ENCODE measurements at regions not wholly inside any gene's neighbourhood (a gene's known extent, or its start where the extent isn't known, plus 50 kb on each side); places are given as distances from the start of the nearest gene placed in this dataset.
"Not testable (repeated sequence)": the region's sequence is repeated elsewhere in the genome, so short reads cannot be mapped to it uniquely, and the experiment has no call there.

- no peak overlapping the region for H3K9ac ChIP-seq (ENCODE audit: low read depth in 1 of 2, low read length in 2 of 2)
- H3K9me3 ChIP-seq (ENCODE audit: control insufficient read depth in 1 of 2, low read length in 2 of 2) = no peaks in the 10 kb centered on the region
- no peak overlapping the region for H3K27ac ChIP-seq (ENCODE audit: low read depth, low read length)
- H3K36me3 ChIP-seq (ENCODE audit: control insufficient read depth in 1 of 2, insufficient read depth in 2 of 2, low read length in 2 of 2) = no peaks in the 10 kb centered on the region
- no peak overlapping the region for H3K4me3 ChIP-seq (ENCODE audit: low read depth in 1 of 2, low read length in 2 of 2)
- no peaks in the 10 kb centered on the region for H3K27me3 ChIP-seq (ENCODE audit: control insufficient read depth in 1 of 2, insufficient read depth in 2 of 2, low read length in 2 of 2)
- peaks cover 0 to 9% of the 10 kb centered on the region in 2 donors for H3K4me1 ChIP-seq (ENCODE audit: control insufficient read depth in 1 of 2, insufficient read depth in 2 of 2, low read length in 2 of 2)
Measured at GRCh38 chr2:207337234-207338219, 171.8 kb upstream of the KLF7 start.

GRCh38 chr2:207338220-207338607 lies 172.5 kb upstream of the KLF7 start:
- H3K36me3 ChIP-seq (ENCODE audit: control insufficient read depth in 1 of 2, insufficient read depth in 2 of 2, low read length in 2 of 2) = no peaks in the 10 kb centered on the region
- H3K9ac ChIP-seq (ENCODE audit: low read depth in 1 of 2, low read length in 2 of 2) = no peak overlapping the region
- H3K4me1 ChIP-seq (ENCODE audit: control insufficient read depth in 1 of 2, insufficient read depth in 2 of 2, low read length in 2 of 2) = peaks cover 0 to 9% of the 10 kb centered on the region in 2 donors
- H3K27ac ChIP-seq (ENCODE audit: low read depth, low read length) = no peak overlapping the region
- no peaks in the 10 kb centered on the region for H3K27me3 ChIP-seq (ENCODE audit: control insufficient read depth in 1 of 2, insufficient read depth in 2 of 2, low read length in 2 of 2)
- no peak overlapping the region for H3K4me3 ChIP-seq (ENCODE audit: low read depth in 1 of 2, low read length in 2 of 2)
- no peaks in the 10 kb centered on the region for H3K9me3 ChIP-seq (ENCODE audit: control insufficient read depth in 1 of 2, low read length in 2 of 2)

GRCh38 chr2:207338610-207339009 lies 172.9 kb upstream of the KLF7 start:
- Histone ChIP-seq H3K4me3 (ENCODE audit: low read depth in 1 of 2, low read length in 2 of 2) (no peak overlapping the region), H3K36me3 (ENCODE audit: control insufficient read depth in 1 of 2, insufficient read depth in 2 of 2, low read length in 2 of 2) (no peaks in the 10 kb centered on the region), H3K27ac (ENCODE audit: low read depth, low read length) (no peak overlapping the region), H3K9ac (ENCODE audit: low read depth in 1 of 2, low read length in 2 of 2) (no peak overlapping the region), H3K9me3 (ENCODE audit: control insufficient read depth in 1 of 2, low read length in 2 of 2) (no peaks in the 10 kb centered on the region), H3K4me1 (ENCODE audit: control insufficient read depth in 1 of 2, insufficient read depth in 2 of 2, low read length in 2 of 2) (peaks cover 0 to 9% of the 10 kb centered on the region in 2 donors), H3K27me3 (ENCODE audit: control insufficient read depth in 1 of 2, insufficient read depth in 2 of 2, low read length in 2 of 2) (no peaks in the 10 kb centered on the region)

- no peaks in the 10 kb centered on the region for H3K9me3 ChIP-seq (ENCODE audit: control insufficient read depth in 1 of 2, low read length in 2 of 2)
- H3K27me3 ChIP-seq (ENCODE audit: control insufficient read depth in 1 of 2, insufficient read depth in 2 of 2, low read length in 2 of 2) = no peaks in the 10 kb centered on the region
- no peaks in the 10 kb centered on the region for H3K36me3 ChIP-seq (ENCODE audit: control insufficient read depth in 1 of 2, insufficient read depth in 2 of 2, low read length in 2 of 2)
- no peak overlapping the region for H3K9ac ChIP-seq (ENCODE audit: low read depth in 1 of 2, low read length in 2 of 2)
- no peaks in the 10 kb centered on the region for H3K4me1 ChIP-seq (ENCODE audit: control insufficient read depth in 1 of 2, insufficient read depth in 2 of 2, low read length in 2 of 2)
- H3K27ac ChIP-seq (ENCODE audit: low read depth, low read length) = no peak overlapping the region
- H3K4me3 ChIP-seq (ENCODE audit: low read depth in 1 of 2, low read length in 2 of 2) = no peak overlapping the region
Measured at GRCh38 chr2:207341112-207341750, 175.5 kb upstream of the KLF7 start.

GRCh38 chr2:207341804-207342203 lies 176.1 kb upstream of the KLF7 start:
- no peaks in the 10 kb centered on the region for H3K4me1 ChIP-seq (ENCODE audit: control insufficient read depth in 1 of 2, insufficient read depth in 2 of 2, low read length in 2 of 2)
- H3K4me3 ChIP-seq (ENCODE audit: low read depth in 1 of 2, low read length in 2 of 2) = no peak overlapping the region
- no peak overlapping the region for H3K9ac ChIP-seq (ENCODE audit: low read depth in 1 of 2, low read length in 2 of 2)
- H3K9me3 ChIP-seq (ENCODE audit: control insufficient read depth in 1 of 2, low read length in 2 of 2) = no peaks in the 10 kb centered on the region
- no peaks in the 10 kb centered on the region for H3K36me3 ChIP-seq (ENCODE audit: control insufficient read depth in 1 of 2, insufficient read depth in 2 of 2, low read length in 2 of 2)
- no peak overlapping the region for H3K27ac ChIP-seq (ENCODE audit: low read depth, low read length)
- no peaks in the 10 kb centered on the region for H3K27me3 ChIP-seq (ENCODE audit: control insufficient read depth in 1 of 2, insufficient read depth in 2 of 2, low read length in 2 of 2)

- not testable (repeated sequence) for H3K4me1 ChIP-seq (ENCODE audit: control insufficient read depth in 1 of 2, insufficient read depth in 2 of 2, low read length in 2 of 2); H3K9ac ChIP-seq (ENCODE audit: low read depth in 1 of 2, low read length in 2 of 2); H3K9me3 ChIP-seq (ENCODE audit: control insufficient read depth in 1 of 2, low read length in 2 of 2); H3K27me3 ChIP-seq (ENCODE audit: control insufficient read depth in 1 of 2, insufficient read depth in 2 of 2, low read length in 2 of 2); H3K4me3 ChIP-seq (ENCODE audit: low read depth in 1 of 2, low read length in 2 of 2); H3K27ac ChIP-seq (ENCODE audit: low read depth, low read length); H3K36me3 ChIP-seq (ENCODE audit: control insufficient read depth in 1 of 2, insufficient read depth in 2 of 2, low read length in 2 of 2)
Measured at GRCh38 chr2:207344596-207345394, 179.0 kb upstream of the KLF7 start.

- no peak overlapping the region for H3K9ac ChIP-seq (ENCODE audit: low read depth in 1 of 2, low read length in 2 of 2)
- no peaks in the 10 kb centered on the region for H3K36me3 ChIP-seq (ENCODE audit: control insufficient read depth in 1 of 2, insufficient read depth in 2 of 2, low read length in 2 of 2)
- H3K4me3 ChIP-seq (ENCODE audit: low read depth in 1 of 2, low read length in 2 of 2) = no peak overlapping the region
- no peaks in the 10 kb centered on the region for H3K4me1 ChIP-seq (ENCODE audit: control insufficient read depth in 1 of 2, insufficient read depth in 2 of 2, low read length in 2 of 2)
- H3K27ac ChIP-seq (ENCODE audit: low read depth, low read length) = no peak overlapping the region
- no peaks in the 10 kb centered on the region for H3K27me3 ChIP-seq (ENCODE audit: control insufficient read depth in 1 of 2, insufficient read depth in 2 of 2, low read length in 2 of 2)
- H3K9me3 ChIP-seq (ENCODE audit: control insufficient read depth in 1 of 2, low read length in 2 of 2) = no peaks in the 10 kb centered on the region
Measured at GRCh38 chr2:207351171-207351570, 178.6 kb upstream of the CREB1 start.

GRCh38 chr2:207352978-207353671 lies 176.6 kb upstream of the CREB1 start:
- Histone ChIP-seq H3K9me3 (ENCODE audit: control insufficient read depth in 1 of 2, low read length in 2 of 2) (no peaks in the 10 kb centered on the region), H3K27ac (ENCODE audit: low read depth, low read length) (no peak overlapping the region), H3K36me3 (ENCODE audit: control insufficient read depth in 1 of 2, insufficient read depth in 2 of 2, low read length in 2 of 2) (no peaks in the 10 kb centered on the region), H3K27me3 (ENCODE audit: control insufficient read depth in 1 of 2, insufficient read depth in 2 of 2, low read length in 2 of 2) (no peaks in the 10 kb centered on the region), H3K4me1 (ENCODE audit: control insufficient read depth in 1 of 2, insufficient read depth in 2 of 2, low read length in 2 of 2) (no peaks in the 10 kb centered on the region), H3K9ac (ENCODE audit: low read depth in 1 of 2, low read length in 2 of 2) (no peak overlapping the region), H3K4me3 (ENCODE audit: low read depth in 1 of 2, low read length in 2 of 2) (no peak overlapping the region)

- no peaks in the 10 kb centered on the region for H3K4me1 ChIP-seq (ENCODE audit: control insufficient read depth in 1 of 2, insufficient read depth in 2 of 2, low read length in 2 of 2)
- H3K9ac ChIP-seq (ENCODE audit: low read depth in 1 of 2, low read length in 2 of 2) = no peak overlapping the region
- H3K4me3 ChIP-seq (ENCODE audit: low read depth in 1 of 2, low read length in 2 of 2) = no peak overlapping the region
- no peak overlapping the region for H3K27ac ChIP-seq (ENCODE audit: low read depth, low read length)
- no peaks in the 10 kb centered on the region for H3K9me3 ChIP-seq (ENCODE audit: control insufficient read depth in 1 of 2, low read length in 2 of 2)
- H3K27me3 ChIP-seq (ENCODE audit: control insufficient read depth in 1 of 2, insufficient read depth in 2 of 2, low read length in 2 of 2) = no peaks in the 10 kb centered on the region
- no peaks in the 10 kb centered on the region for H3K36me3 ChIP-seq (ENCODE audit: control insufficient read depth in 1 of 2, insufficient read depth in 2 of 2, low read length in 2 of 2)
Measured at GRCh38 chr2:207353836-207354235, 175.9 kb upstream of the CREB1 start.

Data from duodenal mucosa (tissue), 2 donors.